ENCODE measurements at regions not wholly inside any gene's neighbourhood (a gene's known extent, or its start where the extent isn't known, plus 50 kb on each side); places are given as distances from the start of the nearest gene placed in this dataset.

DNA sequence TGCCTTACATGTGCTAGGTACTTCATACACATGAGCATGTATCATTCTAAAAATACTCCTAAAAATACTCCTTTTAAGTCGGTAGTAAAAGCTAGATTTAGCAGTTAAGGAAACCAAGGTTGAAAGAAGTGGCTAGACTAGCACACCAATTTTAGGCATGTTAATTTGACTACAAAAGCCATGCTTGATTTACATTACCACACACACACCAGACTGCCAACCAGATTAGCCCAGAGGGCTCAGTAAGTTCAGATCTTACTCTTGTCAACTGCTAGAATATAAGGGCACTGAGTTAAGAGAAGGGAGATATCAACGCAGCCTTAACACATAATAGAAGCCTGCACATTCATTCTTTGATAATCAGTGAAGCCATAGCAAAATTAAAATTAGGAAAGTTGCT, 117.9 kb downstream of the MID1IP1 start:
- Histone ChIP-seq H3K9ac (ENCODE audit: low read length) (no peak overlapping the region), H2AFZ (ENCODE audit: low read length) (no peak overlapping the region), H3K27me3 (ENCODE audit: low read length) (no peaks in the 10 kb centered on the region), H3K79me2 (ENCODE audit: low read length) (no peaks in the 10 kb centered on the region), H3K36me3 (ENCODE audit: low read depth, low read length) (no peaks in the 10 kb centered on the region), H4K20me1 (ENCODE audit: low read length) (no peaks in the 10 kb centered on the region), H3K9me2 (replicated peaks; ENCODE audit: low read length) (no peaks in the 10 kb centered on the region), H3K4me3 (ENCODE audit: low read length) (no peak overlapping the region), H3K4me2 (ENCODE audit: low read length) (no peak overlapping the region), H3K9me3 (ENCODE audit: low read length) (no peaks in the 10 kb centered on the region), H3F3A (ENCODE audit: low read length, unreplicated experiment) (no peaks in the 10 kb centered on the region), H3K27ac (ENCODE audit: low read length) (no peak overlapping the region), H3K4me1 (ENCODE audit: insufficient read depth, low read length) (no peaks in the 10 kb centered on the region)
- ATAC-seq (no peak), DNase-seq (no peak)
- BruUV-seq (replicated peaks), result no TSS peak
- intact Hi-C loops (cut with micrococcal nuclease), result no loop called here
- POLR2A ChIA-PET (ENCODE audit: unreplicated experiment), result no interaction called here
- CTCF ChIA-PET, result no interaction called here
- TF ChIP-seq CTCF (conservative IDR thresholded peaks at IDR 0.05; ENCODE audit: low read depth, low read length) (no peak), EZH2 (IDR thresholded peaks at IDR 0.05; ENCODE audit: low read length, unreplicated experiment) (no peak), EZH2phosphoT487 (IDR thresholded peaks at IDR 0.05; ENCODE audit: borderline replicate concordance, low read length) (no peak)

DNA sequence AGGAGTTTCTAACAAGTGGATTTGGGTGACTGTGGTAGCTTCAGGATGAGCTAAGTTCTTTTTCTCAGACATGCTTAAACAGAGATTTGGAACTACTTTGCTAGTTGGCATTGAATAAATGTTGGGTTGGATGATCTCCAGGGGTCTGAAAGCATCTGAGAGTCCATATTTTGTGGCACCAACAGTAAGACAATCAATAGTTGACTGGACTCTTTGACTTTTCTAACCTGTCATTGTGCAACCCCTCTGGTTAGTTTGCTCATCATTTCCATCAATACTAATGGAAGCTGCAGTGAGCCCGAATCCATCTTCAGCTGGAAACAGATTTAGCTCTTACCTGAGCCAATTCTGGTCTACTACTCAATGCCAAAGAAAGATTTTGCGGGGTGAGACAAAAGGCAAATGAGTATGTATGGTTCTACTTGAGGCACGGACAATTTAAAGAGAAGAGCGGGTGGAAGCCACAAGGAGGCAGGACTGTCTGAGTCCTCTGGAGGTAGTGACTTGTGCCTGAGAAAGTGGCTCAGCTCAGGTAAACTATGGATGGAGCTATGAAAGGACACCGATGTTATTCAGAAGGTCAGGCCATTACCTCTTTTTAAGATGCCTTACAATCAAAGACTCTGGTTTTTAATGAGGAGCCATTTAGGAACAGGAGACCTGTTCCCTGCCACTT, 118.7 kb downstream of the MID1IP1 start:
- TF ChIP-seq EZH2phosphoT487 (IDR thresholded peaks at IDR 0.05; ENCODE audit: borderline replicate concordance, low read length) (no peak), CTCF (conservative IDR thresholded peaks at IDR 0.05; ENCODE audit: low read depth, low read length) (no peak), EZH2 (IDR thresholded peaks at IDR 0.05; ENCODE audit: low read length, unreplicated experiment) (no peak)
- ChIA-PET POLR2A (ENCODE audit: unreplicated experiment) (no interaction called here), CTCF (no interaction called here)
- no peak overlapping the region for H3K27ac ChIP-seq (ENCODE audit: low read length)
- no peak overlapping the region for H3K9ac ChIP-seq (ENCODE audit: low read length)
- H3K9me2 ChIP-seq (replicated peaks; ENCODE audit: low read length), result no peaks in the 10 kb centered on the region
- no TSS peak for BruUV-seq (replicated peaks)
- H3F3A ChIP-seq (ENCODE audit: low read length, unreplicated experiment), result no peaks in the 10 kb centered on the region
- H4K20me1 ChIP-seq (ENCODE audit: low read length), result no peaks in the 10 kb centered on the region
- no peaks in the 10 kb centered on the region for H3K9me3 ChIP-seq (ENCODE audit: low read length)
- no peak overlapping the region for H3K4me3 ChIP-seq (ENCODE audit: low read length)
- intact Hi-C loops (cut with micrococcal nuclease), result no loop called here
- no peak for DNase-seq
- H3K36me3 ChIP-seq (ENCODE audit: low read depth, low read length), result no peaks in the 10 kb centered on the region
- no peaks in the 10 kb centered on the region for H3K27me3 ChIP-seq (ENCODE audit: low read length)
- H3K4me2 ChIP-seq (ENCODE audit: low read length), result no peak overlapping the region
- H2AFZ ChIP-seq (ENCODE audit: low read length), result no peak overlapping the region
- ATAC-seq, result no peak
- no peaks in the 10 kb centered on the region for H3K79me2 ChIP-seq (ENCODE audit: low read length)
- no peaks in the 10 kb centered on the region for H3K4me1 ChIP-seq (ENCODE audit: insufficient read depth, low read length)

DNA sequence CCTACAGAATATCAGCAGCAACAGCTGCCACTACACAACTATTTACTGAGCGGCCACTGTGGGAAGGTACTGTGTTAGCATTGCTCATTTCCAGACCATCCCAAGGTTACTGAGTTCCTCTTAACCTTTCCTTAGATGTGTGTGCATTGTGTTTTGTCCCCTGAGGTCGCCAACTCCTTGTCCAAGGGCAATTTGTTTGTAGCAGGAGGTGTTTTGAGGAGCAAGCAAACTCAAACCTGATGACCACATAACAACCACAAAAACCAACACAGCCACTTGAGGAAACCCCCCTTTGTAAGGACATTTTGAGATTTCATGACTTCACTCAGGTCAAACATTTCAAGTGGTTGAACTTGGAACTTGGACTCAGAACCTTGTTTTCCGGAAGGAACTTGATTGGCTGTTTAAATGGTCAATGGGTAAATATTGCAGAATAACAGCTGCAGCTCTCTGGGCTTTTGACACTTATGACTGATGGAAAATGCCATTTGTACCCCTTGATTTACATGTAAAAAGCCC, 122.3 kb downstream of the MID1IP1 start:
- H4K20me1 ChIP-seq (ENCODE audit: low read length), result no peaks in the 10 kb centered on the region
- H3K9ac ChIP-seq (ENCODE audit: low read length), result no peak overlapping the region
- ChIA-PET POLR2A (ENCODE audit: unreplicated experiment) (no interaction called here), CTCF (no interaction called here)
- H3K4me1 ChIP-seq (ENCODE audit: insufficient read depth, low read length), result no peaks in the 10 kb centered on the region
- no peak overlapping the region for H3K27ac ChIP-seq (ENCODE audit: low read length)
- H3K36me3 ChIP-seq (ENCODE audit: low read depth, low read length), result no peaks in the 10 kb centered on the region; the same call in 1 of the 2 replicates
- H3K4me2 ChIP-seq (ENCODE audit: low read length), result no peak overlapping the region
- no peaks in the 10 kb centered on the region for H3K9me2 ChIP-seq (replicated peaks; ENCODE audit: low read length)
- no peak overlapping the region for H3K4me3 ChIP-seq (ENCODE audit: low read length)
- intact Hi-C loops (cut with micrococcal nuclease), result no loop called here
- H3K79me2 ChIP-seq (ENCODE audit: low read length), result no peaks in the 10 kb centered on the region
- ATAC-seq (no peak), DNase-seq (no peak)
- H3F3A ChIP-seq (ENCODE audit: low read length, unreplicated experiment), result no peaks in the 10 kb centered on the region
- no peaks in the 10 kb centered on the region for H3K27me3 ChIP-seq (ENCODE audit: low read length)
- no peaks in the 10 kb centered on the region for H3K9me3 ChIP-seq (ENCODE audit: low read length)
- no TSS peak for BruUV-seq (replicated peaks)
- TF ChIP-seq CTCF (conservative IDR thresholded peaks at IDR 0.05; ENCODE audit: low read depth, low read length) (no peak), EZH2 (IDR thresholded peaks at IDR 0.05; ENCODE audit: low read length, unreplicated experiment) (no peak), EZH2phosphoT487 (IDR thresholded peaks at IDR 0.05; ENCODE audit: borderline replicate concordance, low read length) (no peak)
- no peak overlapping the region for H2AFZ ChIP-seq (ENCODE audit: low read length)
